Medulla oblongata (tissue), 1 donor: ENCODE measurements at regions not wholly inside any gene's neighbourhood (a gene's known extent, or its start where the extent isn't known, plus 50 kb on each side); places are given as distances from the start of the nearest gene placed in this dataset.
"Not testable (repeated sequence)": the region's sequence is repeated elsewhere in the genome, so short reads cannot be mapped to it uniquely, and the experiment has no call there.

ENCODE experiments used
- DNase-seq: peaks from one replicate; pipeline ENCODE4 v3.0.0-alpha.2; 2015; ENCODE audit errors: extremely low spot score

DNA sequence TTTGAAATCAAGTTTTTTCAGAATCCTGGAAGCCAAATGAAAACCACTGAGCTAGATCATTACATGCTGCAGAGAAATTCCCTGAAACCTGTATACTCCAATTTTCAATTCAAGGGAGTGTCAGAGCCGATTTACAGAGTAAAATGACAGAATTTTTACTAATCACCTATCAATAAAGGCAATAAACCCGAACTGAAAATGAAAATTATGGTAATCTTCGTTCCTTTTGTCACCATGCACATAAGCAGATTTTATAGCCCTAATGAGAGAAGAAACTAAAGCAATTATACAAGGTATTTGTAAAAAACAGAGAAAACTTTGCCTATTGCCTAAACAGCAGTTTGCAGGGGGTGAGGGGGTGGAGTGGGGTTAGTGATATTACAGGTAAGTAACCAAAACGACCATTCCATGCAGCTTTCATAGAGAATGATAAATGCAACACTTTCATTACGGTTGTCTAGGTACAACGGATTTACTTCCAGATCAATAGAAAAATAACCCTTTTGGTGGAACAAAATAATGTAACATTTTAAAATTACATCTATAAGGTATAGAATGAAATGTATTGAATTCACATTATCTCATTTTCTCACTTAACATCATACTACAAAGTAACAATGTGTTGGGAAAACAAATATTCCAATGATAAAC is 115.2 kb upstream of the BEND6 start:
- DNase-seq: no peak

DNA sequence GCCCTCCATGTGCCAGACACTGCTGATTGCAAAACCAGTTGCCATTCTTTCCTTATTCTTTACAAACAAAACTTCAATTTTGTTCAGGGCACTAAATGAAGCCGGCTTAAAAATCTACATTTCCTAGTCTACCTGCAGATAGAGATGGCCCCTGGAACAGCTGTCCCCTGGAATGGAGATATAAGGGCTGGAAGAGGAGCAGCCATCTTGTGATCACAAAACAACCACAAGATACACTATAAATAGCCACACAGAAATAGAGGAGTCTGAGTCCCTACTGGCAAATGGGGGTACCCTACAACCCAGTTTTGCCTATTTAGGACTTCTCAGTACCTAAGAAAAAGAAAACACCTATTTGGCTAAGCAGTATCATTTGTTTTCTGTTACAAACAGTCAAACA is 115.9 kb upstream of the BEND6 start:
- no peak for DNase-seq

DNA sequence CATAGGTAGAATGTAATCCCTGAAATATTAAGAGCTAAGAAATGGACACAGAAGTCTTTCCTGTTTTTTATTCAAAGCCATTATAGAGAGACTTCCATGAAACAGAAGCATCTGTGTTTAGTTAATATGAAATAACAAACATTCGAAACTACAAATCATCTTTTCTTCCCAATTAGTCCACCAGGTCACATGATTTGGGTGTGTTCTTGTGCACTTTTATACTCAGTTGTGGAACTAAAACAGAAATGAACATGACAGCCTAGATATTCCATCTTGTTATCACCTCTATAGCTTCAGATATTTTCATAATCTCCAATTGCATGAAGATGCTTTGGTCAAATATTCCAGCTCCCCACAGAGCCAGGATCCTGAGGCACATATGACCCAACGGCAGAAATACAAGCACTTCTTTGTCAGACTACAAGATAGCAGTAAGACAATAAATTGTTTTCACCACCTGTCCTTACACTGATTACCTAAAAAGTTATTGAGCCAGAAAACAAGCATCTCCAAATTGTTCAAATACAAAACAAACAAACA is 116.8 kb upstream of the BEND6 start:
- DNase-seq: peak; percentile 46

DNA sequence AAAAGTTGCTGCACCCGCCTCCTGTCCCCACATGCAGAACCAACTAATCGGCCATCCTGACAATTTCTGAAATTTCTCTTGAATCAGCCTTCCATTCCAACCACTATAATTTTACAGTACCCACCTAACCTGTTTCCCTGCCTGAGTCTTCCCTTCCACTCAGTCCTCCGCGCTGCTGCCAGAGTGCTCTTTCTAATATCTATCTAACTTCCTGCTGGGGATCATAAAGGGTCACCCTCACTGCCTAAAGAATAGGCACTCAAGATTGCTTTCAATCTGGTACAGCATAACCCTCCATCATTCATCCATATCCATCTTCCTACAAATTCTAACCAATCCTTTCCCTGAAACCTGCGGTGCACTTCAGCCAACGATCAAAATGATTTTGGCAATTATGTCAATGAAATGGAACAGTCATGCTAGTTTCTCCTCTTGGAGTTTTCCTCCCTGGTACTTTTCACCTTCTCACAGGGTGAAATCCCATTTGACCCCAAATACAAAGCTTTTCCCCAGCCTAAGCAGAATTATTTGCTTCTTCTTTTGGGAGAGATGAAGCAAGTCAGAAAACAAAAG is 117.5 kb upstream of the BEND6 start:
- DNase-seq: no peak

DNA sequence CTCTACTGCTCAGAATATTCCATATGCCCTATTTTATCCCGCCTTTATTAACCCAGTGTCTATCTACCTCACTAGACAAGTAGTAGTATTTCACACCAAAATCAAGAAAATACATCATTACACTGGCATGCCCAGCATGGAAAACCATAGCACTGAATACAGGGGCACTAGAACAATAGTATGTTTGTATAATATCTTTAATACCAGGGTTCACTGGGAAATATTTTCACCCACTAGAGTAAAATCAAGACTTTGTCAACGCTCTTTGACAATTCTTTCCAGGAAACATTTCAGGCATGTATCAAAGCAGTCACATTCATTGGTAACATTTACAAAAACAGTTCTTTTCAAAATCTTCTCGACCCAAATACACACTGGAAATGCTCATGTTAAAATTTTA is 119.3 kb upstream of the BEND6 start:
- DNase-seq: no peak

DNA sequence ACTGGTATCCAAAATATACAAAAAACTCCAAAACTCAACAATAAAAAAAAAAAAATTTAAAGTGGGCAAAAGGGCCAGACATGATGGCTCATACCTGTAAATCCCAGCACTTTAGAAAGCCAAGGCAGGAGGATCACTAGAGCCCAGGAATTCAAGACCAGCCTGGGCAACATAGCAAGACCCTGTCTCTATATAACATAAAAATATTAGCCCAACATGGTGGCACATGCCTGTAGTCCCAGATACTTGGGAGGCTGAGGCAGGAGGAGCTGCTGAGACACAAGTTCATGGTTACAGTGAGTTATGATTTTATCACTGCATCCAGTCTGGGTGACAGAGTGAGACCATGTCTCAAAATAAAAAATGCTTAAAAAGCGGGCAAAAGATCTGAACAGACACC is 121.0 kb upstream of the BEND6 start:
- DNase-seq: no peak

DNA sequence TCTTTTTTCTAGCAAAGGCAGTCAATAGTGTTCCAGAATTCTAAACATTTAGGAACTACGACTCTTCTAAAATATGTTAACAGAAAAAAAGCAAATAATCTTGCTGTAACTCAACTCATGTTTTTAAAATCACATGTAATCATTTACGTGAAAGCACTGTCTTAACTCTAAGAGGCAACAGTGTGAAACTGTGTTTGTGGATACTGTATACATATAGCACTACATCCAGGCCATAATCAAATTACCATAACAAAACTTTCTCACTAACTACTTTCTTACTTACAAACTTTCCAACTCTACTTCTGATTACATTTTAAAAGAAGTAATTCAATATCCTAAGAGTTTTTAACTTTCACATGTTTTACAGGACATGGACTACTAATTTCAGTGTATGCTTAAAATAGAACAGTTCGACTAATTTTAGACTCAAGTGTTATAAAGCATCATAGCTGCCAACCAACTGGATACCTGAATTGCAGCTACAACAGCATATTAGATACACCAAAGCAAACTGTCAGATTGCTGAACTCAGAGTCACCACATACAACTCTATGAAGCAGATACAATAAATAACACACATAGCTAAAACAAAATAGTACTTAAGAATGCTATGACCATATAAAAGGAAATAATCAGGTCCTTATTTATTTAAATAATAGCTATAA is 121.6 kb upstream of the BEND6 start:
- DNase-seq: no peak

DNA sequence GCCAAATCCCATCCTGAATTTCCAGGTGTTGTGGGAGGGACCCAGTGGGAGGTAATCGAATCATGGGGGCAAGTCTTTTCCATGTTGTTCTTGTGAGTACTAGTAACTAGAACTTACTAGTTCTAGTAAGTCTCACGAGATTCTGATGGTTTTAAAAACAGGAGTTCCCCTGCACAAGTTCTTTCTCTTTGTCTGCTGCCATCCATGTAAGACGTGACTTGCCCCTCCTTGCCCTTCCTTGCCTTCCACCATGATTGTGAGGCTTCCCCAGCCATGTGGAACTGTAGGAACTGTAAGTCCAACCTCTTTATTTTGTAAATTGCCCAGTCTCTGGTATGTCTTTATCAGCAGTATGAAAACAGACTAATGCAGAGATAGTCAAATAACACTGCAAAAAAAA is 122.7 kb upstream of the BEND6 start:
- no peak for DNase-seq

DNA sequence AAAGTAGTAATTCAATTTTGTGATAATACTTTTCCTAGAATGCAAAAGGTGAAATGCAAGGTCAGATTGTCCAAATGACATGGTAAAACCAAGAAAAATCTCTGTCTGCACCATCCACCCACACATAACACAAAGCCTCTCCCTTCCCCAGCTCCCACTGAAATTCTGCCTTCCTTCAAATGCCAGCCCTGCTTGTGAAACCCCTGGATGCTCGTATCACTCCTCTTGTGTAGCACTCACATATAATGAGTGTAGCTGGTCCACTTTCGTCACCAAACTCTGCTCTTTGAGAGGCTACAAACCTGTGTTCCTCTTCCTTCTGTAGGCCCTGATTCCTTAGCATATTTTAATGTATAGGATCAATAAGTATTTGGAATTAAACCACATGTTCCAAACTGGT is 123.6 kb upstream of the BEND6 start:
- DNase-seq: no peak

DNA sequence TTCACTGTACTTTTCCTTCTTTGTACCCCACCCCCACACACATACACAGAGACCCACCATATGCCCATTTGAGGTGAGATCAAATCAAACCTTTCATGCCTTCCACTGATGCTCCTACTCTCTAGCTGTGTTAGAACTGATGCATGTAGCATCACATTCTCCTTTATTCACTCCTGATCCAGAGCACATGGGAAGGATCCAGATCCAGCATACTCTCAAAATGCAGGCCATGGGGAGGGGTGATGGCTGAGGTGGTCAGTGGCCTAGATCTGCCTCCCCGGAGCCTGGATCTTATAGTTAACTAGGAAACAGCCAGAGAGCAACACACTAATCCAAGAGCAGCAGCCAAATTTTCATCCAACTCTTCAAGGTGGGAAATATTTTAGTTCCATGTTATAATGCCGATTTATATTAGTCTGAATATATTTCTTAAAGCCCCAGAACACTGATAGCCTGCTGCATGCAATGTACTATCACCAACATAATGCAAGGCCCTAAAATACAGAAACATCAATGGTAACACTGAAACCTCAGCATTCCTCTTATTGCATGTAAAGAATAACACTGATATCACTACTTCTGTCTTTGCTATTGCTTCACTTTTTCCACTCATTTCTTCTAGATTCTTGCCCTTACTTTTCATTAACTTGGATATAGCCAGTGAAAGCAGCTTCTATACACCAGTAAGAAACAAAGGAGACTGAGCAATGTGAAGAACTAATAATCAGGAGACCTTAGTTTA is 126.8 kb upstream of the BEND6 start:
- no peak for DNase-seq

DNA sequence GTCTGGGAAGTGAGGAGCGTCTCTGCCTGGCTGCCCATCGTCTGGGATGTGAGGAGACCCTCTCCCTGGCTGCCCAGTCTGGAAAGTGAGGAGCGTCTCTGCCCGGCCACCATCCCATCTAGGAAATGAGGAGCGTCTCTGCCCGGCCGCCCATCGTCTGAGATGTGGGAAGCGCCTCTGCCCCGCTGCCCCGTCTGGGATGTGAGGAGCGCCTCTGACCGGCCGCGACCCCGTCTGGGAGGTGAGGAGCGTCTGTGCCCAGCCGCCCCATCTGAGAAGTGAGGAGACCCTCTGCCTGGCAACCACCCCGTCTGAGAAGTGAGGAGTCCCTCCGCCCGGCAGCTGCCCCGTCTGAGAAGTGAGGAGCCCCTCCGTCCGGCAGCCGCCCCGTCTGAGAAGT is 130.5 kb upstream of the BEND6 start:
- DNase-seq: not testable (repeated sequence)

DNA sequence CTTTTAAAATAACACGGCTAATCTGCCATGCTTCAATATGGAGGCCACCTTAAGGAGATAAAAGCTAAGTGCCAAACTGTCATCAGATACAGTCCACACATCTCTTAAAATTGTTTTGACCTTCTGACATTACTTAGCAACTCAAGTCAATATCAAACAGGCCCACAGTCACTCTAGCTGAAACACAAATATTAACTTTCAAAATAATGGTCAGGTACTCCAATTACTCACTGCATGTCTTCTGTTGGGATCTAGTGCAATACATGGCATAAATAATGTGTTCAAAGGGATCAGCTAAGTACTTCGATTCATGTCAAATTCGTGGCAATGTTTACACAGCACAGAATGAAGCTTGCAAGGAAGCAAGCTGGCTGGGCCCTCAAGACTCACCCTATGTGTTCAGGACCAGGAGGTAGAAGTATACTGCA is 133.9 kb upstream of the BEND6 start:
- DNase-seq: no peak

DNA sequence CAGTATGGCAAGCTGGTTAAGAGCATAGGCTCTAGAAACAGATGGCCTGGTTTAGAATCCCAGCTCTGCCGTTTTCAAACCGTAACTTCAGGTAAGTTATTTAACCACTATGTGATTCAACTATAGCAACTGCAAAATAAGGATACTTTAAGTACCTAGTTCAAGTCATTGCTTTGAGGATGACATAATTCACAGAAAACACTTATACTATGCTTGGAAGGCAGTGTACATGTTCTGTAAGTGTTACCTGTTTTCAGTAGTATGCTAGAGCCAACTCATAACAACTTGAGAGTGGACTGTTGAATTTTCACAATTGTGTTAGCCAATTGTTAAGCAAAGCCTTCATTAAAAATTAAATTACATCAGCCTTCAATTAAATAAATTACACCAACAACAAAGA is 134.8 kb upstream of the BEND6 start:
- DNase-seq: no peak

DNA sequence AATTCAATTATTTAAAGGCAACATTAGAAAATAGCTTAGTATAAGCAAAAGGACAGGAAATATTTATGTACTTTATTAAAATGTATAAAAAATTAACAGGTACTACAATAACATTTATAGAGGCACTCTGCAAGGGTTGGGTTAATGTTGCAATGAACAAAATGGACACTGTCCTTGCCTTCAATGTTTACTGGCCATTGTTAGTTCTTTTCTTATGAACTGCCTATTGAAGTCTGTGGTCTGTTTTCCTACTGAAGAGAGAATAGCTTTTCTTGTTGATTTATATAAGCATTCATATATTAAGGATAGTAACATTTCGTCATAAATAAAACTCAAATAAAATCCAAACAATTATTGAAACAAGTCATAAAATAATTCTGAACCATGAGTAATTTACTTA is 135.3 kb upstream of the BEND6 start:
- DNase-seq: peak; percentile 72

DNA sequence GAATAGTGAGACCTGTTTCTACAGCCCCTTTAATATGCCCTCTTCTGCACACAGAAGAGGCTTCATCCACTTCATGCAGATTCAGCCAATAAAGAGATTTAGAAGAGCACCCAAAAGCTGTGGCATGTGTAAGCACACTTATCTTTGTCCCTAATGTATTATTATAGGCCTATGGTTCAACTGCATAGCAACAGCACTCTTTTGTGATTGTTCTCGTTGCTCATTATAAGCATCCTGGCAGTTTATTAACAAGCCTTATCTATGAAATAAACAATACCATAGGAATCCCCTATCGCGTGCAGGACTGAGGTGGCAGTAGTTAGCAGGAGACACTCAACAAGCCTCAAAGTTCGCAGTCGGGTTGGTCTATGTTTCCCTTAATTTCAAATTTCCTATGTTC is 138.5 kb upstream of the BEND6 start:
- no peak for DNase-seq

DNA sequence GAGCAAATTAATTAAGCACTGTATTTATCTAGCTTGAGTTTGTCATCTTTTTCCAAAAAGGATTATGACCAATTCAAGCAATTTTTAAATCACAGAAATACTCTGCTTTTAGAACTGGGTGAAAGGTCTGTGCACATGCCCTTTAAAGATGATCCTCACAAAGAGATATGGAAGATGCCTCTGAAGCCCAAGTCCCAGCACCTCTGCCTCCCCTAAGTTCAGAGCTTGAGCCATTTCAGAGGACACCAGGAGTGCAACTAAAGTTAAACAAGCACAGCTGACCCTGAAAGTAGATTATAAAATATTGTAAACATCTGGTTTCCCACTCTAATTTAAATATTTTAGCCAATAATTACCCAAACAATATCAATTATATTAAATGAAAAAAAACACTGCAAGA is 139.5 kb upstream of the BEND6 start:
- no peak for DNase-seq

DNA sequence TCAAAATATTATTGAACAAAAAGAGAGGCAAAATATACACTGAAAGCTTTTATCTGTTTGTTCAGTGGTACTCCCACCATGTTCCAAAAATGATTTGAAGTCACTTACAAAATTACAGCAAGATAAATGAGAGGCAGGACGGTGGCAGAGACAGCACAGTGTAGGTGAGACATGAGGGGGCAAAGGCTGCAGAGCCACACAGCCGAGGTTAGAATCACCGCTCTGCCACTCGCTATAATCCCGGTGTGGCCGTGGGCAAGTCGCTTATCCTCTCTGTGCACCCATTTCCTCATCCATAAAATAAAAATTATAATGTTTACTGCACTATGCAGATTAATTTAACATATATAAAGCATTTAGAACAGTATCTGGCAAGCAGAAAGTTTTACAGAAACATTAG is 140.1 kb upstream of the BEND6 start:
- no peak for DNase-seq

DNA sequence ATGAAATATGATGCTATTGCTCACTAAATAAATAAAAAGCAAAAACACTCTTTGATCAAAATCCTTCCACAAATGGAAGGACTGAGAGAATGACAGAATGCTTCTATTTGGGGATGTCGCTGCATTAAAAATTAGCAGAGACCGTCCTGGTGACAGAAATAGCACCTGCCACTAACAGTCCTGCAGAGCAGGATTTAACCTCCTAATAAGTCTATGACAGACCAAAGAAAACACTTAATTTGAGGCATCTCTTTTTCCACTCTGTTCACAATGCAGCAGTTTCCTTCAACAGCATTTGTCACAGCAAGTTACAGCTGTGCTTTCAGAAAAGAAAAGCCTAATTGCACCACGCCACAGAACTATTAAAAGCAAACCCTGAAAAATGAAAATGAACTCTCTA is 140.6 kb upstream of the BEND6 start:
- DNase-seq: peak; percentile 55

DNA sequence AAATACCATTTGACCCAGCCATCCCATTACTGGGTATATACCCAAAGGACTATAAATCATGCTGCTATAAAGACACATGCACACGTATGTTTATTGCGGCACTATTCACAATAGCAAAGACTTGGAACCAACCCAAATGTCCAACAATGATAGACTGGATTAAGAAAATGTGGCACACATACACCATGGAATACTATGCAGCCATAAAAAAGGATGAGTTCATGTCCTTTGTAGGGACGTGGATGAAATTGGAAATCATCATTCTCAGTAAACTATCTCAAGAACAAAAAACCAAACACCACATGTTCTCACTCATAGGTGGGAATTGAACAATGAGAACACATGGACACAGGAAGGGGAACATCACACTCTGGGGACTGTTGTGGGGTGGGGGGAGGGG is 142.1 kb upstream of the BEND6 start:
- not testable (repeated sequence) for DNase-seq

DNA sequence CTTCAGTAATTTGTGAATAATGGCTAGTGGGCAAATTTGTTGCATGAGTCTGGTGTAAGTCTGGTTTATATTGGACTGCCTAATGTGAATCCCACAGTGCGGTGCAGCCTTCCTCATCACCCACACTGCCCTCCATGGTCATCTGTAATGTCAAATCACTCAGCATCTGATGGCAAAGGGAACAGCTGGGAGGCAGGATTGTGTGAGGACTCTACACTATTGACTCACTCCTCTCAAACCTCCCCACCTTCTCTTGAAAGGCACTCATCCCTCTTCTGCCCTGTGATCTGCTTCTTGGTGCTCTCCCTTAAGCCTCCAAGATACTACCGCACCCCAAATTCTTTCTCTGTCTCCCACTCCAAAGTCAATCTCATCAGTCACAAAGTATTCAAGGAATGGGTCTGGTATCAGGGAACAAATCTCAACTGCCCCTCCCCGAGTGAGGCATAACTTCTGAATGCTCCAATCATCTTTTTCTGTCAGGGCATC is 146.0 kb upstream of the BEND6 start:
- peak; percentile 45 for DNase-seq

DNA sequence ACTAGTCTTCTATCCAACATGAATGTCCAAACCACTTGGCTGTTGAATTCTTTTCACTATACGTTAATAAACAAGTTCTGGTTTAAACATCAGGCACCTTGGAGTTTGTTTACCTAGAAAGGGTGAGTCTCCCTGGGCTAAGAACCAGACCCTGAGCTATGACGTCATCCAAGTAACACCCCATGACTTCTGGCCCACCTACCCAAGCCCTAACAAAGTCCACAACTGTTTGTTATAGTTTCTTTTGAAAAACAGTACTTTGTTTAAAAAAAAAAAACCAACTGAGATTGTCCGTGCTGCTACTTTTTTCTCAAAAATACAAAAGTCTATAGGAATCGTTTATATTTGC is 146.9 kb upstream of the BEND6 start:
- no peak for DNase-seq

DNA sequence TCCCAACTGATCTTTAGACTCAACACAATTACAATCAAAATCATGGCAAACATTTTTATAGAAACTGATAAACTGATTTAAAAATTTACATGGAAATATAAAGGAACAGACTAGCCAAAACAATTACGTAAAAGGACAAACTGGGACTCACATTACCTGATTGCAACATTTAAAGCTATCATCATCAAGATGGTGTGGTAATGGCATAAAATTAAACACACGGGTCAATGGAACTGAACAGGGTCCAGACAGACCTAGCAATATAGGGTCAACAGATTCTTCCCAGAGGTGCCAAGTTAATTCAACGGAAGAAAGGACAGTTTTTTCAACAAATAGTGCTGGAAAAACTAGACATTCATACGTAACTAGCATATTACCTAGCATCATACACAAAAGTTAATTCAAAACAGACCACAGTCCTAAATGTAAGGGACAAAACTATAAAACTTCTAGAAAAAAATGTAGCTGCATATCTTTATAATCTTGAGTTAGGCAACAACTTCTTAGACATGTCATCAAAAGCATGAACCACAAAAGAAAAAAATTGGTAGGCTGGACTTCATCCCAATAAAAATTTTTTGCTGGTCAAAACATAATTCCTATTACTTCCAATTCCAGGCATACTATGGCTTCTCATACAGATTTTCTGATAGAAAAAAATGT is 147.4 kb upstream of the BEND6 start:
- DNase-seq: no peak
